ENCODE measurements at regions not wholly inside any gene's neighbourhood (a gene's known extent, or its start where the extent isn't known, plus 50 kb on each side); places are given as distances from the start of the nearest gene placed in this dataset.

- 0 out of 2 replicates have a peak, but pooled peaks have one; percentile 47 for TF ChIP-seq ZNF343 (CRISPR knock-in tag; IDR thresholded peaks at IDR 0.05)
- TF ChIP-seq KLF13 (CRISPR knock-in tag; IDR thresholded peaks at IDR 0.05) = no peak
- TF ChIP-seq GPN1 (CRISPR knock-in tag; IDR thresholded peaks at IDR 0.05; ENCODE audit: borderline replicate concordance) = no peak
- 0 out of 2 replicates have a peak, but pooled peaks have one; percentile 28 for TF ChIP-seq KDM4B (CRISPR knock-in tag; IDR thresholded peaks at IDR 0.05)
- no peak for TF ChIP-seq ZFP36L2 (CRISPR knock-in tag; IDR thresholded peaks at IDR 0.05)
- peak; percentile 46 to 94; a peak in 3 of 4 replicates for TF ChIP-seq EP300 (IDR thresholded peaks at IDR 0.05; ENCODE audit: low read depth in 2 of 2, low read length in 2 of 2)
- TF ChIP-seq EP300 (CRISPR knock-in tag; IDR thresholded peaks at IDR 0.05; ENCODE audit: borderline replicate concordance) = peak; percentile 72; the same call in 1 of the 2 replicates
- TF ChIP-seq, protein P1, sequence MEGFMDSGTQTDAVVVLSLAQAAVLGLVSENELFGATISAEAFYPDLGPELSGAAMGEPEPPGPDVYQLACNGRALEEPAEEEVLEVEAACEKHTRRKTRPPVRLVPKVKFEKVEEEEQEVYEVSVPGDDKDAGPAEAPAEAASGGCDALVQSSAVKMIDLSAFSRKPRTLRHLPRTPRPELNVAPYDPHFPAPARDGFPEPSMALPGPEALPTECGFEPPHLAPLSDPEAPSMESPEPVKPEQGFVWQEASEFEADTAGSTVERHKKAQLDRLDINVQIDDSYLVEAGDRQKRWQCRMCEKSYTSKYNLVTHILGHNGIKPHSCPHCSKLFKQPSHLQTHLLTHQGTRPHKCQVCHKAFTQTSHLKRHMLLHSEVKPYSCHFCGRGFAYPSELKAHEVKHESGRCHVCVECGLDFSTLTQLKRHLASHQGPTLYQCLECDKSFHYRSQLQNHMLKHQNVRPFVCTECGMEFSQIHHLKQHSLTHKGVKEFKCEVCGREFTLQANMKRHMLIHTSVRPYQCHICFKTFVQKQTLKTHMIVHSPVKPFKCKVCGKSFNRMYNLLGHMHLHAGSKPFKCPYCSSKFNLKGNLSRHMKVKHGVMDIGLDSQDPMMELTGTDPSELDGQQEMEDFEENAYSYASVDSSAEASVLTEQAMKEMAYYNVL (CRISPR knock-in tag; IDR thresholded peaks at IDR 0.05; ENCODE audit: borderline replicate concordance) = peak; percentile 90
- TF ChIP-seq TRIM24 (CRISPR knock-in tag; IDR thresholded peaks at IDR 0.05) = peak; percentile 57; the same call in 1 of the 2 replicates
- TF ChIP-seq ZBTB1 (CRISPR knock-in tag; IDR thresholded peaks at IDR 0.05; ENCODE audit: borderline replicate concordance) = no peak
- TF ChIP-seq TOPORS (CRISPR knock-in tag; IDR thresholded peaks at IDR 0.05) = no peak
- 0 out of 2 replicates have a peak, but pooled peaks have one; percentile 48 for TF ChIP-seq ZNF878 (CRISPR knock-in tag; IDR thresholded peaks at IDR 0.05)
- peak; percentile 27; the same call in 1 of the 2 replicates for TF ChIP-seq ZNF430 (CRISPR knock-in tag; IDR thresholded peaks at IDR 0.05)
- TF ChIP-seq XRCC5 (optimal IDR thresholded peaks at IDR 0.05; ENCODE audit: low read length) = peak; percentile 60
- peak; percentile 49 to 58; a peak in 2 of 4 replicates for TF ChIP-seq NR2F1 (CRISPR knock-in tag; IDR thresholded peaks at IDR 0.05)
- 0 out of 2 replicates have a peak, but pooled peaks have one; percentile 9 for TF ChIP-seq TFDP1 (CRISPR knock-in tag; IDR thresholded peaks at IDR 0.05; ENCODE audit: borderline replicate concordance)
- no peak for TF ChIP-seq SIX4 (CRISPR knock-in tag; IDR thresholded peaks at IDR 0.05)
- TF ChIP-seq SAP130 (CRISPR knock-in tag; IDR thresholded peaks at IDR 0.05; ENCODE audit: low read depth) = peak; percentile 58
- peak; percentile 87; the same call in 1 of the 2 replicates for TF ChIP-seq RCOR2 (CRISPR knock-in tag; IDR thresholded peaks at IDR 0.05)
- TF ChIP-seq ZNF407 (CRISPR knock-in tag; IDR thresholded peaks at IDR 0.05; ENCODE audit: not compliant biosample characterization) = no peak
Observed at GRCh38 chr6:40899684-40900155, 139.3 kb downstream of the UNC5CL start (continued).
